KMS-11 (cell line): ENCODE measurements at regions not wholly inside any gene's neighbourhood (a gene's known extent, or its start where the extent isn't known, plus 50 kb on each side); places are given as distances from the start of the nearest gene placed in this dataset.

Experiments used
- H2AFZ ChIP-seq: fragments of 200-600 bp; sonication (generic); 2 replicates; pipeline ENCODE4 v1.6.1; 2016; ENCODE audit warnings: antibody characterized with exemption, mixed run types, low read depth
- H3K27ac ChIP-seq: fragments of 200-600 bp; sonication (generic); 2 replicates; pipeline ENCODE4 v1.6.1; 2016; ENCODE audit warnings: mild to moderate bottlenecking, mixed run types
- H3K27me3 ChIP-seq: fragments of 200-600 bp; sonication (generic); 2 replicates; pipeline ENCODE4 v1.6.1; 2017; ENCODE audit warnings: mild to moderate bottlenecking, low read depth, mixed run types, moderate library complexity; ENCODE audit not compliant: insufficient read depth
- H3K36me3 ChIP-seq: fragments of 200-600 bp; sonication (generic); 2 replicates; pipeline ENCODE4 v1.6.1; 2017; ENCODE audit warnings: mild to moderate bottlenecking, mixed run types; ENCODE audit not compliant: insufficient read depth
- H3K4me1 ChIP-seq: fragments of 200-600 bp; sonication (generic); 2 replicates; pipeline ENCODE4 v1.6.1; 2016; ENCODE audit warnings: mild to moderate bottlenecking, low read depth, mixed run types; ENCODE audit not compliant: poor library complexity, severe bottlenecking
- H3K4me2 ChIP-seq: fragments of 200-600 bp; sonication (generic); 2 replicates; pipeline ENCODE4 v1.7.0; 2016; ENCODE audit warnings: mild to moderate bottlenecking, mixed run types
- H3K4me3 ChIP-seq: fragments of 200-600 bp; sonication (generic); IDR thresholded peaks from 2 replicates; pipeline ENCODE4 v1.6.1; 2017; ENCODE audit warnings: low read depth, low read length, mixed read lengths; ENCODE audit not compliant: insufficient read depth
- H3K79me2 ChIP-seq: fragments of 200-600 bp; sonication (generic); 2 replicates; pipeline ENCODE4 v1.6.1; 2016; ENCODE audit warnings: low read depth, mixed run types; ENCODE audit not compliant: insufficient read depth
- H3K9ac ChIP-seq: fragments of 200-600 bp; sonication (generic); 2 replicates; pipeline ENCODE4 v1.6.1; 2016; ENCODE audit warnings: mild to moderate bottlenecking, mixed run types
- H4K20me1 ChIP-seq: fragments of 200-600 bp; sonication (generic); 2 replicates; pipeline ENCODE4 v1.6.1; 2016; ENCODE audit warnings: mild to moderate bottlenecking, mixed run types; ENCODE audit not compliant: insufficient read depth
- CTCF ChIP-seq: fragments of 200-600 bp; sonication (generic); conservative IDR thresholded peaks from 2 replicates; pipeline ENCODE4 v1.6.1; 2017; ENCODE audit warnings: low read depth, mild to moderate bottlenecking, antibody characterized with exemption, low read length, moderate library complexity, mixed read lengths

GRCh38 chr6:95958686-95959085, 57.1 kb upstream of the FUT9 start:
- no peak for TF ChIP-seq CTCF

GRCh38 chr6:95959261-95959660, 56.5 kb upstream of the FUT9 start:
- Histone ChIP-seq H3K4me2 (no peak overlapping the region), H2AFZ (no peak overlapping the region), H3K4me1 (no peaks in the 10 kb centered on the region), H3K27ac (no peak overlapping the region), H3K36me3 (no peaks in the 10 kb centered on the region), H3K27me3 (no peaks in the 10 kb centered on the region), H4K20me1 (no peaks in the 10 kb centered on the region), H3K9ac (no peak overlapping the region), H3K79me2 (no peaks in the 10 kb centered on the region), H3K4me3 (no peak overlapping the region)
- no peak for TF ChIP-seq CTCF

More at GRCh38 chr6:95958686-95959085, 57.1 kb upstream of the FUT9 start:
- no peak overlapping the region for H3K27ac ChIP-seq
- H3K36me3 ChIP-seq: no peaks in the 10 kb centered on the region
- H4K20me1 ChIP-seq: no peaks in the 10 kb centered on the region
- no peak overlapping the region for H3K9ac ChIP-seq
- H3K79me2 ChIP-seq: no peaks in the 10 kb centered on the region
- no peaks in the 10 kb centered on the region for H3K27me3 ChIP-seq
- no peak overlapping the region for H2AFZ ChIP-seq
- no peaks in the 10 kb centered on the region for H3K4me1 ChIP-seq
- H3K4me2 ChIP-seq: no peak overlapping the region
- H3K4me3 ChIP-seq: no peak overlapping the region
